ENCODE measurements at regions not wholly inside any gene's neighbourhood (a gene's known extent, or its start where the extent isn't known, plus 50 kb on each side); places are given as distances from the start of the nearest gene placed in this dataset.
"Not testable (repeated sequence)": the region's sequence is repeated elsewhere in the genome, so short reads cannot be mapped to it uniquely, and the experiment has no call there.

GRCh38 chr16:29273298-29274054 is 133.0 kb downstream of the NPIPB11 start:
- TF ChIP-seq, protein P1, sequence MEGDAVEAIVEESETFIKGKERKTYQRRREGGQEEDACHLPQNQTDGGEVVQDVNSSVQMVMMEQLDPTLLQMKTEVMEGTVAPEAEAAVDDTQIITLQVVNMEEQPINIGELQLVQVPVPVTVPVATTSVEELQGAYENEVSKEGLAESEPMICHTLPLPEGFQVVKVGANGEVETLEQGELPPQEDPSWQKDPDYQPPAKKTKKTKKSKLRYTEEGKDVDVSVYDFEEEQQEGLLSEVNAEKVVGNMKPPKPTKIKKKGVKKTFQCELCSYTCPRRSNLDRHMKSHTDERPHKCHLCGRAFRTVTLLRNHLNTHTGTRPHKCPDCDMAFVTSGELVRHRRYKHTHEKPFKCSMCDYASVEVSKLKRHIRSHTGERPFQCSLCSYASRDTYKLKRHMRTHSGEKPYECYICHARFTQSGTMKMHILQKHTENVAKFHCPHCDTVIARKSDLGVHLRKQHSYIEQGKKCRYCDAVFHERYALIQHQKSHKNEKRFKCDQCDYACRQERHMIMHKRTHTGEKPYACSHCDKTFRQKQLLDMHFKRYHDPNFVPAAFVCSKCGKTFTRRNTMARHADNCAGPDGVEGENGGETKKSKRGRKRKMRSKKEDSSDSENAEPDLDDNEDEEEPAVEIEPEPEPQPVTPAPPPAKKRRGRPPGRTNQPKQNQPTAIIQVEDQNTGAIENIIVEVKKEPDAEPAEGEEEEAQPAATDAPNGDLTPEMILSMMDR (IDR thresholded peaks at IDR 0.05): not testable (repeated sequence)
- not testable (repeated sequence) for TF ChIP-seq POLR2A (IDR thresholded peaks at IDR 0.05)

All from thyroid gland (tissue), 4 donors.